A673 (cell line): ENCODE measurements at regions not wholly inside any gene's neighbourhood (a gene's known extent, or its start where the extent isn't known, plus 50 kb on each side); places are given as distances from the start of the nearest gene placed in this dataset.

Experiments
- BruUV-seq: library from RNA; stranded (reverse); fragments of 400-500 nt; replicated peaks from 2 replicates; lab custom pipeline; 2021; lab: Mats Ljungman, UMichigan
- CTCF ChIA-PET: fragments of 300-600 bp; sonication (Branson Sonifier 250); formaldehyde crosslinking; loops from one replicate; lab custom pipeline; 2022; ENCODE audit warnings: antibody characterized with exemption; lab: Charles Lee
- POLR2A ChIA-PET: fragments of 300-600 bp; sonication (Branson Sonifier 250); formaldehyde crosslinking; loops from one replicate; lab custom pipeline; 2022; ENCODE audit warnings: antibody characterized with exemption; ENCODE audit not compliant: low non-redundant PET; lab: Charles Lee
- DNase-seq: peaks from one replicate; pipeline ENCODE4 v3.0.0-alpha.2; 2015; ENCODE audit warnings: low spot score
- H3K27ac ChIP-seq: fragments of 200-600 bp; sonication (generic); 2 replicates; pipeline ENCODE4 v1.5.1; 2016; ENCODE audit warnings: mixed run types, low read depth, mild to moderate bottlenecking, mixed read lengths, antibody characterized with exemption, low read length; ENCODE audit not compliant: poor library complexity, severe bottlenecking
- H3K27me3 ChIP-seq: fragments of 200-600 bp; sonication (generic); replicated peaks from 2 replicates; pipeline ENCODE4 v1.6.1; 2017; ENCODE audit warnings: mixed run types, low read depth, mild to moderate bottlenecking, mixed read lengths, antibody characterized with exemption, low read length; ENCODE audit not compliant: insufficient read depth, poor library complexity
- H3K36me3 ChIP-seq: fragments of 200-600 bp; sonication (generic); 2 replicates; pipeline ENCODE4 v1.6.1; 2016; ENCODE audit warnings: mixed run types, mild to moderate bottlenecking, mixed read lengths, antibody characterized with exemption, low read length; ENCODE audit not compliant: insufficient read depth, poor library complexity, severe bottlenecking
- H3K4me1 ChIP-seq: fragments of 200-600 bp; sonication (generic); 2 replicates; pipeline ENCODE4 v1.6.1; 2017; ENCODE audit warnings: mixed run types, mild to moderate bottlenecking, mixed read lengths, antibody characterized with exemption, low read length; ENCODE audit not compliant: insufficient read depth, poor library complexity, severe bottlenecking
- H3K4me3 ChIP-seq: fragments of 200-600 bp; sonication (generic); 2 replicates; pipeline ENCODE4 v1.5.1; 2016; ENCODE audit warnings: low read depth, mixed run types, mild to moderate bottlenecking, mixed read lengths, low read length; ENCODE audit not compliant: poor library complexity, severe bottlenecking
- H3K9me3 ChIP-seq: fragments of 200-600 bp; sonication (generic); 2 replicates; pipeline ENCODE4 v1.6.1; 2016; ENCODE audit warnings: mixed run types, low read depth, mild to moderate bottlenecking, mixed read lengths, antibody characterized with exemption, low read length; ENCODE audit not compliant: poor library complexity, severe bottlenecking
- CTCF ChIP-seq: fragments of 300-800, 200-600 bp; sonication (generic); conservative IDR thresholded peaks from 2 replicates; pipeline ENCODE4 v1.5.1; 2017; ENCODE audit warnings: low read depth, mild to moderate bottlenecking, antibody characterized with exemption, low read length, moderate library complexity, mixed read lengths
- EZH2 ChIP-seq: fragments of 200-600 bp; sonication (generic); IDR thresholded peaks from 2 replicates; pipeline ENCODE4 v1.6.1; 2017; ENCODE audit warnings: borderline replicate concordance, low read depth, mild to moderate bottlenecking, mixed read lengths, antibody characterized with exemption, low read length; ENCODE audit not compliant: poor library complexity, severe bottlenecking
- intact Hi-C: fragments of 100-400 bp; cut with micrococcal nuclease; formaldehyde crosslinking; loops from one replicate; pipeline ENCODE4 v1.10.0; 2022; ENCODE audit not compliant: unreplicated experiment

- Histone ChIP-seq H3K27ac (no peak overlapping the region), H3K9me3 (no peaks in the 10 kb centered on the region), H3K36me3 (no peaks in the 10 kb centered on the region), H3K27me3 (no peaks in the 10 kb centered on the region), H3K4me1 (no peaks in the 10 kb centered on the region), H3K4me3 (no peak overlapping the region)
- ChIA-PET CTCF (no interaction called here), POLR2A (no interaction called here)
- no TSS peak for BruUV-seq
- no peak for TF ChIP-seq EZH2
- TF ChIP-seq CTCF, result no peak
- DNase-seq, result no peak
- intact Hi-C loops, result no loop called here
Observed at GRCh38 chr5:63685454-63685853, 276.8 kb downstream of the HTR1A start.

GRCh38 chr5:63674881-63675280 lies 287.4 kb downstream of the HTR1A start:
- intact Hi-C loops, result no loop called here
- no peaks in the 10 kb centered on the region for H3K4me1 ChIP-seq
- no peaks in the 10 kb centered on the region for H3K36me3 ChIP-seq
- DNase-seq, result no peak
- no peak overlapping the region for H3K4me3 ChIP-seq
- TF ChIP-seq EZH2, result no peak
- no peak for TF ChIP-seq CTCF
- no peak overlapping the region for H3K27ac ChIP-seq
- ChIA-PET CTCF (no interaction called here), POLR2A (no interaction called here)
- no TSS peak for BruUV-seq
- H3K9me3 ChIP-seq, result peaks cover 11% of the 10 kb centered on the region
- no peaks in the 10 kb centered on the region for H3K27me3 ChIP-seq

- H3K27ac ChIP-seq, result no peak overlapping the region
- intact Hi-C loops, result no loop called here
- no peak for TF ChIP-seq EZH2
- TF ChIP-seq CTCF, result no peak
- no peaks in the 10 kb centered on the region for H3K27me3 ChIP-seq
- H3K4me1 ChIP-seq, result no peaks in the 10 kb centered on the region
- BruUV-seq, result no TSS peak
- DNase-seq, result no peak
- no peaks in the 10 kb centered on the region for H3K36me3 ChIP-seq
- POLR2A ChIA-PET, result no interaction called here
- no peaks in the 10 kb centered on the region for H3K9me3 ChIP-seq
- no peak overlapping the region for H3K4me3 ChIP-seq
- CTCF ChIA-PET, result no interaction called here
Observed at GRCh38 chr5:63655043-63655442, 307.2 kb downstream of the HTR1A start.
